ENCODE measurements at regions not wholly inside any gene's neighbourhood (a gene's known extent, or its start where the extent isn't known, plus 50 kb on each side); places are given as distances from the start of the nearest gene placed in this dataset.

DNA sequence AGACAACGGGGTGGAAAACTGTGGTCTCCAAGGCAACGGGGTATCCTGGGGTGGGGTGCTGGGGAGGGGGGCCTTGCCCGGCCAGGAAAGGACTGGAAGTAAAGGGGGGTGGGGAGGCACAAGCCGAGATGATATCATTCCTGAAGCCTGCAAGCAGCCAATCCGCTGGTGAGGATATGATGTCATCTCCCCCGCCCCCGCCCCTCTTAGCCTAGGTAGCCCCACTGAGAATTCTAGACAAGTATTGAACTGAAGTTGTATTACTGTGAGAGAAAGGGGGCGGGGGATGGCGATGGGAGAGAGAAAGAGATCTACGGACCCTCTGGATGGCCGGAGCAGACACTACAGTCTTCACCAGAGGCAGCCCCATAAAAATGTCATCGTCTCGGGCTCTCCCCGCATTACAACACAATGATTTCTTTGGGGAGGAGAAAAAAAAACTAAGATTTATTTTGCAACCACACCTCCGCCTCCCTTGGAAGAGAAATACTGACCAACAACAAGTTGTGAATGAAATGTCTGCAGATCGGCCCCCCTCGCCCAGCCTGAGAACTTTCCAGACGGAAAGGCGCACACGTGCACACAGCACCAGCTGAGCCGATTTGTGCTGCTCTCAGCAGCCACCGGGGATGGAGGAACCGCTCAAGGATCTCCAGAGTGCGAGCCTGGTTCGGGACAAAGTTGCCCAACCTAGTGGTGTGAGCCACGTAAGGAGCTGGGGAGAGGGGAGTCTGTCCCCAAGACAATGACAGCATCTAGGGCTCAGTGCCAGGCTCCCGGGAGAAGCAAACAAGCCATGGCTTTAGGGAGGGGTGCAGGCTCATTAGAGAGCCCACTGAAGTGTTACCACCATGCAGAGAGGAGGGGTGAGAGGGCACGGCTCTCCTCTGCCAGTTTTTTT, 222.1 kb downstream of the SOX9 start:
- no peak for DNase-seq (ENCODE audit: low spot score)

DNA sequence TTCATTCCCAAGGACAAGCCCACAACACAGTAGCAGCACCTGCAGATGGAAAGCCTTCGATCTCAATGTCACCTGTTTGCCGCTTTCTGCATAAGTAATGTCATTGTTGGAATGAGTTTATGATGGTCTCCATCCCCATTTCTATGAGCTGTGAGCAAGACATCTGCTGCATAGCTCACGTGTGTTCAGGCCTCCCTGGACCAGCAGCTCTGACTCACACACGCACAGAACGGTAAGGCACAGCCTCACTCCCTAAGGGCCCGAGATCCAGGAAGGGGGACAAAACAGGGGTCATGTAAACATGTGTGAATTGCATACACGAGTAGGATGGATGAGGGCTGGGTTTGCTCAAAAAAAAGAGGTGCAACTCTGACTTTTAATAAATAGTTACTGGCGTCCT, 223.1 kb downstream of the SOX9 start:
- no peak for DNase-seq (ENCODE audit: low spot score)

- no peak for DNase-seq (ENCODE audit: low spot score)
These were observed 223.8 kb downstream of the SOX9 start for GRCh38 chr17:72344613-72345012.

DNA sequence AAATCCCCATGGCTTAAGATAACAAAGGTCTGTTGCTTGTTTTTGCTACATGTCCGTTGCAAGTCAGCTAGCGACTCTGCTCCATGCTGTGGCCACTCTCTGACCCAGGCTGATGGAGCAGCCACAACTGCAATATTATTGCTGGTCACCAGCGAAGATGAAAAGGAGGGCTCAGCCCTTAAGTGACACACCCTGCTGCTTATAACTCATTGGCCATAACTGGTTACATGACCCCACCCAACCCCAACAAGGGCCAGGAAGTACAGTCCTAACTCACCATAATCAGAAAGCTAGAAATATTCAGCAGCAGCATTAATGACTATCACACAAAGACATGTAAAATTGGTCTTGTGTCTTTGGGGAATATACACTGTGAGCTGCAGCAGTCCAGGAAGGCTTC, 224.3 kb downstream of the SOX9 start:
- DNase-seq (ENCODE audit: low spot score) = no peak

DNA sequence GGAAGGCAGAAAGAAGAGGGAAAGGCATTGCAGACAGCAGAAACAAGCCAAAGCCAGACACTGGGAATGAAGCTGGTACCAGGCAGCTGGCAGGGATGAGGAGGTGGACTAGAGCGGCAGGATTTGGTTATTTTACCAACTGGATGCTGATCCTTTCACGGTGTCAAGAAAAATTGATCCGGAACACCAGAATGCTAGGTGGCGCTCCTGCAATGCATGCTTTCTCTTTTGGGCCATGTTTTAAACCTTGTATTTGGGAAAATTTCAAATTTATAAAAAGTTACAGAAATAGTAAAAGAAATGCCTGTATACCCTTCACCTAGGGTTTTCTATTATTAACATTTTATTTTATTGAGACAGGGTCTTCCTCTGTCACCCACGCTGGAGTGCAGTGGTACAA, 224.7 kb downstream of the SOX9 start:
- no peak for DNase-seq (ENCODE audit: low spot score)

GRCh38 chr17:72346306-72346705, 225.5 kb downstream of the SOX9 start:
- no peak for DNase-seq (ENCODE audit: low spot score)

DNA sequence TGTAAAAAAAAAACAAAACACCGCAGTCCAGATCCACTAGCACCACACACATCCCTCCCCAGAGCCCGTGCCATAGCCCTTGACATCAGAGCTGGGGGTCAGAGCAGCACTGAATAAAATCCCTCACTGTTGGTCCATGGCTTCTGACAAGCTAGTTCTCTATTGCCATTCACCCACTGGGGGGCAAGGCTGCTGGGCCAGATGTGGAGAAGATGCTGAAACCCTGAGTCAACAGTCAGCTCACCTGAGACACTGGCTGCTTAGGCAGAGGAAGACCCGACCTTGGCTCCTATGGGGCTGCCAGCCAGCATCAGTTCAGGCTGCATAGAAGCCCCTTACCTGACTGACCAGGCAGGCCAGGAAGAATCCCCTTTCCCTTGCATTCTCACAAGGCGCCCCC, 228.2 kb downstream of the SOX9 start:
- no peak for DNase-seq (ENCODE audit: low spot score)

GRCh38 chr17:72349491-72349995, 228.7 kb downstream of the SOX9 start:
- no peak for DNase-seq (ENCODE audit: low spot score)

DNA sequence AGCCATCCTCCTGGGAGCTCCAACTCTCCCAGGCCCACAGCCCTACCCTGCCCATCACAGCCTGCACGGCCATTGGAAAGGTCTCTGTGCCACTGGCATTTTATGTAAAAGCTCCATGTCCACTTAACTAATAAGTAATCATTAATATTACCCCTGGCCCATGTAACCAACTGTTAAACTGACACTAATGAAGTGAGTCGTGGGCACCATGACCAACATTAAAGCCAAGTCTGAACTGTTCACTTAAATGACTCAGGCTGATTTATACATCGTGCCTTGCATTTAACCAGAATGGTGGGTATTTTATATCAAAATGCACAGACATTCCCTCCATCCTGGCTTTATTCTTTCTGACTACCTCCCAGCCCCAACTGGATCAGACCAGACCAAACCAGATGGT, 229.3 kb downstream of the SOX9 start:
- no peak for DNase-seq (ENCODE audit: low spot score)

GRCh38 chr17:72351365-72351764, 230.5 kb downstream of the SOX9 start:
- DNase-seq (ENCODE audit: low spot score) = no peak

GRCh38 chr17:72351884-72352346, 231.1 kb downstream of the SOX9 start:
- no peak for DNase-seq (ENCODE audit: low spot score)

GRCh38 chr17:72353502-72353901, 232.7 kb downstream of the SOX9 start:
- DNase-seq (ENCODE audit: low spot score) = no peak

- no peak for DNase-seq (ENCODE audit: low spot score)
These were observed 233.3 kb downstream of the SOX9 start for GRCh38 chr17:72354071-72354470.

DNA sequence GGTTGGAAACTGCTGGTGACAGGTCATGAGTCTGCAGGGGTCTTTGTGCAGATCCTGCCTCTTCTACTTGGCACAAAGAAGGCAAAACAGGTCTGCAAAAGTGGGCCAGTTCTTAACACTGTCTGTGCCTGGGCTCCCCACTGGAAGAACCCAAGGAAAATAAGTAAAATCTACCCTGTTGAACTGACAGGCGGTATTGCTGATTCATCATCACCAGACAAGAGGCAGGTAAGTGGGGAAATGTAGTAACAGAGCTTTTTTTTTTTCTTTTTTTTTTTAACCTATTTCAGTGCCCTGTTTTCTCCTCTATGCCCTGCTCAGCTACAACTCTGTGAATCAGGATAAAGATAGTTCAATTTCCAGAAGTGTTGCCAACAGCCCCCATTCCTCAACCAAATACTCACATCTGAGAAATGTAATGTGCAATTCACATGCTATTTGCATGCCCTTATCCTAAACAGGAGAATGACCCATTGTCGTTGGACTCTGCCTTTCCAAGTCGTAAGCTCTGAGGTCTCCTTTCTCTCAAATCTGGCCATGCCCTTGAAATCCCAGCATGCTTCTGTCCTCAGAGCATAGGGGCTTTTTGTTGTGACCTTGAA, 237.0 kb downstream of the SOX9 start:
- no peak for DNase-seq (ENCODE audit: low spot score)

DNA sequence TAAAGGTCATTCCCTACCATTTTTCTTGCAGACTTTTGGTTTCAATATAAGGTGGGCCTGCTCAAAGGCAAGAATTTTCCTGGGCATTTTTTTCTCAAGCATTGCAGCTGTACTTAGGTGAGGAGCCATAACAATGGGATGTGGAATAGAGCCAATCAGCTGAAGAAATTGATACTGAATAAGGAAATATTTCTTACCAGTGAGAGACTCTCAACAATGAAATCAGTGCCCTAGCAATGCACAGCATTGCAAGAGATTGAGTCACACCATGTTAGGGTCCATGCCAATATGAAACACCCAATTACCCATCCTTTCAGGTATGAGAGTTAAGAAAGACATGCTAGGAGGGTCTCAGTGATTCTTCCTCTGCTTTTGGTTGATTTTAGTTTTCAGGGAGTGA, 237.6 kb downstream of the SOX9 start:
- no peak for DNase-seq (ENCODE audit: low spot score)

DNA sequence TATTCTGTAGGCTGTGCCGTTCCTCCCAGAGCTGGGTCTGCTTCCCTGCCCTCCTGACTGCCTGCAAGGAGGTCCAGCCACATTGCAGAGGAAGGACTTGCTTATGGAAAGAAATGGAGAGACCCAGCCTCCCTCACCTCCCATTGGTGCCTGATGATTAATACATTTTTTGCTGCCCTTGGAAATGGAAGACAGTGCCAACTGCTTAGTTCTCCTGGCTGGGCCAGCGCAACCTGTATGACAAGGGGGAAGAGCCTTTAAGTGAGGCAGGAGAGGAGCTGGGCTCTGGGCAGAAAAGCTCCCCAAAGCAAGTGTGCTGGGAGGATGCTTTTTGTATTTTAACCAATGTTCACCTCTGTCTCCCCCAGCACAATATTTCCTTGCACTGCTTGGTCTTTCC, 238.5 kb downstream of the SOX9 start:
- DNase-seq (ENCODE audit: low spot score) = no peak

DNA sequence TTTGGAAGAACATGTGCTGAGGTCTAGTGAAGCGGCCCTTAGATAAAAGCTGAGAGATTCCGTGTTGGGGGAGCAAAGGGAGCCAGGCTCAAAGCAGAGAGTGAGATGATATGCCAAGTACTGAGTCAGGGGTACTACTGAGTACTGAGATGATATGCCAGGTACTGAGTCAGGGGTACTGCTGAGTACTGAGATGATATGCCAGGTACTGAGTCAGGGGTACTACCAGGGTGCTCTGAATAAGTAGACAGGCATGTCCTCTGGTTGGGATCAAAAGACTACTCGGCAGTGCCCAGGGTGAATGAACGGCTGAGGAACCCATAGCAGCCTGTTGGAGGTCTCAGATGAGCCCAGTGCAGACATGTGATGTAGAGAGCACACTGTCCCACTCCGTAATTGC, 239.0 kb downstream of the SOX9 start:
- DNase-seq (ENCODE audit: low spot score) = no peak

DNA sequence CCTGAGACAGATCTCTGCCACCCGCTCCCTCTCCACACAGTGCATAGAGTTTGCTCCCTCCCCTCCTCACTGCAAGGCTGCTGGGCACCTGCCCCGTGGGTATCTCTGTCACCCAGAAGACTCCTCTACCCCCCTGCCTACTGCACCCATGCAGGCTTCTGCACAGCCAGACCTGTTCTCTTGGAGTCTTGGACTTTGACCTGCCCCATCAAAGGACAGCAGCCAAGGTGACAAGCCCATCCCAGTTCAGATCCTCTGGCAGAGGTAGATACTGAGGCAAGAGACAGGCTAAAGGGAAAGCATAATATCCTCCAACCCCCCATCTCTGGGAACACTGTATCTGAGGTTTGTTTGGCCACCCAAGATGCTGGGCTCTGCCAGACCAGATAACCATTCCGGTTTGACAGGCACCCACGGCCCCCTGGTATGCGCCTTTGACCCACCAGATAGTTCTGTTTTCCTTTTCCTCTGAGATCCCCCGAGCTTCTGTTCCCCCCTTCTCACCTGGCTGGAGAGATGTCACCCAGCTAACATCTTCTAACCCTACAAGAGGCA, 239.6 kb downstream of the SOX9 start:
- no peak for DNase-seq (ENCODE audit: low spot score)

- DNase-seq (ENCODE audit: low spot score) = no peak
These were observed 241.1 kb downstream of the SOX9 start for GRCh38 chr17:72361892-72362291.

- no peak for DNase-seq (ENCODE audit: low spot score)
These were observed 241.7 kb downstream of the SOX9 start for GRCh38 chr17:72362376-72363088.

DNA sequence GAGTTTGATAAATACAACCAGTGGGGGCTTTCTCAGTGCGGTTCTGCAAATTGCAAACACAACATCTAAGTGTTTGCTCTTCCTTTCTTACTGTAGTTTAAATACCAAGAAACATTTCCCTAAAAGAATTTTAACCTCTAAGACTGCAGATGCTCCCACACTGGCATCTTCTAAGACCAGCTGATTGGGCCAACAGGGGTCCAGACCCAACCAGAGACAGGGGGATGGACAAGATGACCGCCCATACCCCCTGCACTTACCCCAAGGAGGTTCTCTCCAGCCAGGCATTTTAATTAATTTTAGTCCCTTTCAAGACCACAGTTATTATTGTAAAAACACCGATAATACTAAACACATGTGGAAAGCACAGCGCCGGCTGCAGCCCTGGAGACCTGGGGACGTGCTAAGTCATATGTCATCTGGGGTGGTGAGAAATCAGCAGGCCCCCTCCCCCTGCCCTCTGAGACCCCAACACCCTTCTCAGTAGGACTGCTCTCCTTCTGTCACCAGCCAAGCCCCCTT, 242.3 kb downstream of the SOX9 start:
- no peak for DNase-seq (ENCODE audit: low spot score)

DNA sequence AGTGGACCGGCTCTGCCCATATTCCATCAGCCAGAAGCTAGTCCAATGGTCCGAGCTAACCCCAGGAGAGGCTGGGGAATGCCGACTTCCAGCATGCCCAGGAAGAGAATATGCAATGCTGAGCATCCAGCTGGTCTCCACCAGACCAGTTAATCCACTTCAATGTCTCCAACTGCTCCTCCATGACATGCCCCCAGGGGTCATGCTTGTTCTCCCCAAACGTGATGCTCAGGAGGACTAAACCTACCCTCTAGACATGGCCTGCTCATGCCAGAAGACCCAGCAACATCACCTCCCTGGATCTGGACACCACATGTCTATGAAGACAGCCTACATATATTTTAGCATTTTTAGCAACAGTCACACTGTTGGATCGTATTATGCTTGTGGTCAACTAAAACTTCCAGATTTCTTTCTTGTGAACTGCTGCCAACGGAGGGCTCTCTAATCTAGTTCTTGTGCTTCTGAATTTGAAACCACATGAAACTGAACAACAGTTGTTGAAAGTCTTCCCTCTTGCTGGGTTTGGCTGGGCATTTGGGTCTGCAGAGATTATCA, 245.1 kb downstream of the SOX9 start:
- no peak for DNase-seq (ENCODE audit: low spot score)

All from CD4-positive, alpha-beta T cell treated with Interleukin-6 at 100 ng/mL for 8 hours (primary cell).